ENCODE measurements at regions not wholly inside any gene's neighbourhood (a gene's known extent, or its start where the extent isn't known, plus 50 kb on each side); places are given as distances from the start of the nearest gene placed in this dataset.

- no peak for DNase-seq (ENCODE audit: low read depth)
Observed at GRCh38 chr14:25551674-25552073, 501.7 kb upstream of the STXBP6 start.

GRCh38 chr14:25546826-25547225, 496.9 kb upstream of the STXBP6 start:
- no peak for DNase-seq (ENCODE audit: low read depth)

- DNase-seq (ENCODE audit: low read depth), result no peak
Observed at GRCh38 chr14:25537846-25538455, 488.0 kb upstream of the STXBP6 start.

GRCh38 chr14:25526290-25526689, 476.3 kb upstream of the STXBP6 start:
- no peak for DNase-seq (ENCODE audit: low read depth)

GRCh38 chr14:25522926-25523325, 473.0 kb upstream of the STXBP6 start:
- no peak for DNase-seq (ENCODE audit: low read depth)

- no peak for DNase-seq (ENCODE audit: low read depth)
Observed at GRCh38 chr14:25522116-25522515, 472.2 kb upstream of the STXBP6 start.

- no peak for DNase-seq (ENCODE audit: low read depth)
Observed at GRCh38 chr14:25521616-25522015, 471.7 kb upstream of the STXBP6 start.

GRCh38 chr14:25520821-25521220, 470.9 kb upstream of the STXBP6 start:
- DNase-seq (ENCODE audit: low read depth), result no peak

GRCh38 chr14:25518364-25518763, 468.4 kb upstream of the STXBP6 start:
- DNase-seq (ENCODE audit: low read depth), result no peak

GRCh38 chr14:25516838-25517237, 466.9 kb upstream of the STXBP6 start:
- DNase-seq (ENCODE audit: low read depth), result no peak

GRCh38 chr14:25508845-25509244, 458.9 kb upstream of the STXBP6 start:
- DNase-seq (ENCODE audit: low read depth), result no peak

GRCh38 chr14:25501749-25502148, 451.8 kb upstream of the STXBP6 start:
- no peak for DNase-seq (ENCODE audit: low read depth)

- DNase-seq (ENCODE audit: low read depth), result no peak
Observed at GRCh38 chr14:25488961-25489360, 439.0 kb upstream of the STXBP6 start.

- no peak for DNase-seq (ENCODE audit: low read depth)
Observed at GRCh38 chr14:25485381-25485780, 435.4 kb upstream of the STXBP6 start.

- no peak for DNase-seq (ENCODE audit: low read depth)
Observed at GRCh38 chr14:25484906-25485305, 435.0 kb upstream of the STXBP6 start.

- no peak for DNase-seq (ENCODE audit: low read depth)
Observed at GRCh38 chr14:25484235-25484634, 434.3 kb upstream of the STXBP6 start.

GRCh38 chr14:25477316-25478098, 427.6 kb upstream of the STXBP6 start:
- no peak for DNase-seq (ENCODE audit: low read depth)

GRCh38 chr14:25472700-25473099, 422.8 kb upstream of the STXBP6 start:
- no peak for DNase-seq (ENCODE audit: low read depth)

GRCh38 chr14:25464772-25465171, 414.8 kb upstream of the STXBP6 start:
- no peak for DNase-seq (ENCODE audit: low read depth)

- no peak for DNase-seq (ENCODE audit: low read depth)
Observed at GRCh38 chr14:25464078-25464477, 414.1 kb upstream of the STXBP6 start.

GRCh38 chr14:25463480-25463879, 413.5 kb upstream of the STXBP6 start:
- DNase-seq (ENCODE audit: low read depth), result no peak

- DNase-seq (ENCODE audit: low read depth), result no peak
Observed at GRCh38 chr14:25461780-25462179, 411.8 kb upstream of the STXBP6 start.

- DNase-seq (ENCODE audit: low read depth), result no peak
Observed at GRCh38 chr14:25444381-25444780, 394.4 kb upstream of the STXBP6 start.

Data from LHCN-M2 (cell line).